ENCODE measurements at regions not wholly inside any gene's neighbourhood (a gene's known extent, or its start where the extent isn't known, plus 50 kb on each side); places are given as distances from the start of the nearest gene placed in this dataset.

DNA sequence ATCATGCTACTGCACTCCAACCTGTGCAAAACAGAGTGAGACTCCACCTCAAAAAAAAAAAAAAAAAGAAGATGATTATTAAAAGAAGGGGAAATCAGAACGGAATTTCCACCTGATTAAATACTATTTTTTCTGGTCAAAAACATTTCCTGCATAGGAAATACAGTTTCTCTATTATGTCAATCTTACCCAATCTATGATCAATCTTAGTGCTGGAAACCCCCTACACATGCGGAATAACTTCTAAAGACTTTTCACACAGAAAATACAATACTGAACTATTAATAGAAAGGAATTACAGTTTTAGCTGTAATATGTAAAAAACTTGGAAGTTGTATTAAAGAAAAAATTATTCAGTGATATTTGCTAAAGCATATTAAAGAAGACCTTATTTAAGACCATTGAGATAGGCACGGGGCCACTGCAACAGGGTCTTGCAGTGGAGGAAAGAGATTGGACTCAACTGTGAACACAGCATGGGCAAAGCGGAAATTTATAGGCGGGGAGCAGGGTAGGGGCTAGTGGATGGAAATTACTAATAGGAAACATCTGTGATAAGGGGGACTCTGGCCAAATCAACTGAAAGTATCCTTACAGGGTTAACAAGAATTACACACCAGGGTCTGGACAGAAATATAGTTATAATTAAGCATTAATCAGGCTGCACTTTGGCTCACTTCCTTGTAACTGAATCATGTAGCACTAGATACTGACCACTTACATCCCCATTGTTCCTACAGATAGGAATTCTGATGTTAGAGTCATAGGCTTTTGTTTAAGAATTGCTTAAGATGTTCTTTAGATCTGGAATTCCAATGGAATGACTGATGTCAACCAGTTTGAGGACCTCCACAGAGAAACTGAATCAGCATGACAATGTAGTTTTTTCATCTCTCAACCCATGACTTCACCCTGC, 411.5 kb upstream of the DDI1 start:
- no peak for DNase-seq (ENCODE audit: low read depth)

DNA sequence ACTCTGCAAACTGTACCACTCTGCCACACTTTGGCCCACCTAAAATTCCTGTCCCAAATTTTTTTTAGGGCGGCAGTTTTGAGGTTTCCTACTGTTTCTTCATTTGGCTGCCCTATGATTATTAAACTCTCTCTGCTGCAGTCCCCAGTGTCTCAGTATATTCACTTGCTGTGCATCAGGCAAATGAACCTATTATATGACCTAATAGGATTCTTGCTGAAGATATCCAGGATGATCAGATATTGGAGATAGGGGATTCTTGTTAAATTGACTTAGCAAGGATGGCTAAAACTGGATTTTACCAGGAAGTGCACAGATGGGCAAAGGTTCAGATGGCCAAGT, 410.8 kb upstream of the DDI1 start:
- no peak for DNase-seq (ENCODE audit: low read depth)

GRCh38 chr11:103628121-103628520, 408.3 kb upstream of the DDI1 start:
- DNase-seq (ENCODE audit: low read depth) = no peak

DNA sequence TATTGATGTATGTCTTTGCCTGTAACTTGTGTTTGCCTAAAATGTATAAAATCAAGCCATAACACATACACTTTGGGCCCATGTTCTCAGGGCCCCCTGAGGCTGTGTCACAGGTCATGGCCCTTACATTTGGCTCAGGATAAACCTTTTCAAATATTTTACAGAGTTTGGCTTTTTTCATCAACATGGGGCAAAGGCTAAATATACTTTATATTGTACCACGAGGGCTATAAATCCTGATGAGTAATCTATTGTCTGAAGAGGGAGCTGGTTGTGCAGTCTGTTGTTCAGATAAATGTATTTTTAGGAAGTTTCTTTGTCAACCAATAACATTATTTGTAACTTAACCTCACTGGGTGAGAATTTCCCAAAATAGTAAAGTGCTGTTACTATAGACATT, 404.6 kb upstream of the DDI1 start:
- no peak for DNase-seq (ENCODE audit: low read depth)

- no peak for DNase-seq (ENCODE audit: low read depth)
These were observed 403.2 kb upstream of the DDI1 start for GRCh38 chr11:103633068-103633788.

- no peak for DNase-seq (ENCODE audit: low read depth)
These were observed 402.4 kb upstream of the DDI1 start for GRCh38 chr11:103633819-103634590.

GRCh38 chr11:103636232-103636631, 400.2 kb upstream of the DDI1 start:
- DNase-seq (ENCODE audit: low read depth) = no peak

DNA sequence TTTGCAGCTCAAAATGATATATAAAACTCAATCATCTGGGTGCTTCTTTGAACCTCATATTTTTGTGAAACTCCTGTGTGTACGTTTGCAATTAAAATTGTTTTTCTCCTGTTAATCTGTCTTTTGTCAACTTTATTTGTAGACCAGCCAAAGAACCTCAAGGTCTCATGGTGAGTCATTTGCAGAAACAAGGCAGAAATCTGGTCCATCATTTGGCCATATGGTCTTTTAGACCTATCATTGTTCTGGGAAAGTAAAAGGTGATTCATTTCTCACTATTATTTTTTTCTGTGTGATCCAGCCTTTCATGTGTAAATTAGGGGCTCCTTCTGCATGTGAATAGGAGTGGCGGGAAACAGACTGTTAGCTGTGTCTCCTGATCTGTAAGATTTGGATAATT, 399.1 kb upstream of the DDI1 start:
- DNase-seq (ENCODE audit: low read depth) = no peak

DNA sequence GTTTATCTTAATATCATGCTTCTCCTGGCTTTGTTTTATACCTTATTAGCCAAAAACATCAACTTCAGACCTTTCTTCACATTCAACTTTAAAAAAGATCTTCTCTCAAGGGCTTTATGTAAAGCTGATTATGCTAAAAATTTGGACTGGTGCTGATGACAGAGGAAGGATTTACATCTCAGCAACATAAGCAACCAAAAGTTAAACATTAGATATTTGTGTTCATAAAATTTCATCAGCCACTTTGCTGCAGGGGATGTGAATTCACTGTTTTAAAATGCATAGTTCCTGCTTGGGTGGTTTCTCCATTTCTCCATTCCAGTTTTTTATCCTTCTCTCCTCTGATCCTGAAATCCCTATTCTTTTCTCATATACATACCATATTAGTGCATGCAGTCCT, 398.6 kb upstream of the DDI1 start:
- no peak for DNase-seq (ENCODE audit: low read depth)

DNA sequence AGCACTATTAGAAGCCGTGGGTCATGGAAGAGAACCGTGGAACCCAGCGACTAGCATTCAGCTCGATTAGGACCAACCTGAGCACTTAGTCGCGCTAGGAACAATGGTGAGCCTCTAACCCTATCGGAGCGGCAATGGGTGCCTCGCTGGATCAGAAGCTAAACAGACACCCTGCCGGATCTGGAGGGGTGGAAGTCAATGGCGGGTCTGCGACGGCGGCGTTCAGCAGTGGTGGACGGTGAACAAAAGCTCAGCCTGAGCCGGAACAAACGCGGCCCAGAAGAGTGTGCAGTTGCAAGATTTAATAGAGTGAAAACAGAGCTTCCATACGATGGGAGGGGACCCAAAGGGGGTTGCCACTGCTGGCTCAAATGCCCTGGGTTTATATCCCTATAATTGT, 391.8 kb upstream of the DDI1 start:
- DNase-seq (ENCODE audit: low read depth) = no peak

- no peak for DNase-seq (ENCODE audit: low read depth)
These were observed 388.4 kb upstream of the DDI1 start for GRCh38 chr11:103648054-103648453.

DNA sequence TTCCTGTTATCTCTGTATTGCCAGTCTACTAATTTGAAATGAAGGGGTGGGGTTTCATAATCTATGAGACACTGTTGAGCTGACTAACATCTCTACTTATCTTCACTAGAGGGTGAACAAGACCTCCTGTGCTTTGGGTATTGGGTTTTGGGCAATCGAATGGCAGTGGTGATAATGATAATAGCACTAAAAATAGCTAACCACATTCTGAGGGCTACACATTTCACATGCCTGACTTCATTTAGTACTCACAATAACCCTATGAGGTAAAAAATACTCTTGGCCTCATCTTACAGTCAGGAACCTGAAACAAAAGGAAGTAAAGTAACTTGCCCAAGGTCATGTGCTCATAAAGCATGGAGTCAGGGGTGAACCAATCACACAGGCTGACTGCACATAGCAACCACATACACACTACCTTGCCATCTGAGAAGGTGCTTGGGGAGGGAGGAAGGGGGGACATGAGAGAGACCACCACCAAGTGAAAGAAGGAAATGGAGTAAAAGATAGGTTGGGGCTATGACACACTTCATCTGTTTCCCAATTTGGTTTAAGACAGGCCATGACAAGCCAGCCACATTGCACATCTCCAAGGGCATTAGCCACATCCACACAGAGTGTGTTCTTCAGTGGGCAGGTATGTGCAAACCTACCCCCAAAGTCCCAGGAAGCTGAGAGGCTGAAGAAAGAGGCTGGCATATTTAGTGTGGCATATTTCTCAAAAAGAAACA, 387.6 kb upstream of the DDI1 start:
- no peak for DNase-seq (ENCODE audit: low read depth)

- DNase-seq (ENCODE audit: low read depth) = no peak
These were observed 387.0 kb upstream of the DDI1 start for GRCh38 chr11:103649401-103649895.

DNA sequence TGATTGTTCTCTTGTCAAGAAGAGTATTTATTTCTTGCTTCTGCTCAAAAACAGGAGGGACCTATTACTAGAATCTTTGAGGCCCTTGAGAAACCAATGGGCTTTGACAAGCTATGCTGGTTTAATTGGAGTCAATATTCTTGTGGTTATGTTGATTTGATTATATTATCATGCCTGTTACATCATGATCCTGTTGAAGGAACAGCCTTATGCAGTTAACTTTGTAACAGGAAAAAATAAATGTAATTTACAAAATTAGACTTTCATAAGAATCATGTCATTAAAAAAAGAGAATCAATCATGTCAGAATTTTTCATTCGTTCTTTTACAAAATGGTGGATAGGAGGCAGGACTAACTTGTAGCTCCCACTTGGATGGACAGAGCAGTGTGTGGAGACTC, 386.1 kb upstream of the DDI1 start:
- DNase-seq (ENCODE audit: low read depth) = no peak

GRCh38 chr11:103651341-103651998, 385.0 kb upstream of the DDI1 start:
- no peak for DNase-seq (ENCODE audit: low read depth)

- no peak for DNase-seq (ENCODE audit: low read depth)
These were observed 384.4 kb upstream of the DDI1 start for GRCh38 chr11:103652013-103652412.

GRCh38 chr11:103656382-103656781, 380.1 kb upstream of the DDI1 start:
- DNase-seq (ENCODE audit: low read depth) = no peak

DNA sequence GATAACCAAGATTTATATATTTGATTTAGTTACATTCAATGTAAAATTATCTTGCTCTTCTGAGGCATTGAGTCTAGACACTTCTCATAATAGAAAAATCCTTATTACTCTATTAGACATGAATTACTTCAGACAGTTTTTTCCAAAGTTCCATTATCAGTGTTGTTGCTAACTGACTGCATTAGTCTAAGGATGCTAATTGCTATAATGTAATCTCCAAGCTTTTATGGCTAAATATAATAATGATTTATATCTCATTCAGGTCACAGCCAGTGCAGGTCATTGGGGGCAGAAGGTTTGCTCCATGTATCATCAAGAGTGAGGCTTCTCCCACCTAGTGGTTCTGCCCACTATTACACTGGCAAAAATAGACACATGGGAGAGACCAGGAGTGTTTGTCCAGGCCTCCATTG, 377.2 kb upstream of the DDI1 start:
- DNase-seq (ENCODE audit: low read depth) = no peak

DNA sequence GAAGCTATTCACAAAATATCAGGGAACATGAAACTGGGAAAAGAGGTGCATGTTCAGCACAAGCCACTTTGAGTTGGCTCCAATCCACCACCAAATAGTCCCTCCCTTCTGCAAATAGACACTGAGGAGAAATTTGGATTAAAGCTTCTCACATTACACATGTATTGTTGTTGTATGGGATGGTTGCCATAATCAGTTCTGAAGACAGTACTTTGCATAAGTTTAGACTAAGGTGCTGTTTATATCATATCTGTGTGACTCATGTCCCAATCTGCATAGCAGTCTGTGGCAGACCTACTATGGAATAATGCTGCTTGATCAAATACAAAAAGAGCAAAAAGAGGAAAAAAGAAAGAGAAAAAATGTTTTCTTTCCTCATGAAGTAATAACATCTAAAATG, 376.7 kb upstream of the DDI1 start:
- no peak for DNase-seq (ENCODE audit: low read depth)

GRCh38 chr11:103661185-103661584, 375.3 kb upstream of the DDI1 start:
- no peak for DNase-seq (ENCODE audit: low read depth)

- no peak for DNase-seq (ENCODE audit: low read depth)
These were observed 374.4 kb upstream of the DDI1 start for GRCh38 chr11:103661991-103662390.

Data from stimulated activated CD8-positive, alpha-beta memory T cell treated with anti-CD3 and anti-CD28 coated beads, Interleukin-15, amount 100 ng/mL, for 1 hour (primary cell).